Loucy (cell line): ENCODE measurements at regions not wholly inside any gene's neighbourhood (a gene's known extent, or its start where the extent isn't known, plus 50 kb on each side); places are given as distances from the start of the nearest gene placed in this dataset.

Experiments
- H2AFZ ChIP-seq: fragments of 200-600 bp; sonication (generic); 2 replicates; pipeline ENCODE4 v1.6.0; 2016; ENCODE audit warnings: antibody characterized with exemption, mild to moderate bottlenecking, low read length, moderate library complexity
- H3F3A ChIP-seq: fragments of 200-600 bp; 2 replicates; pipeline ENCODE4 v1.6.0; 2016; ENCODE audit warnings: antibody characterized with exemption, low read depth, mild to moderate bottlenecking
- H3K27me3 ChIP-seq: fragments of 200-600 bp; sonication (generic); 2 replicates; pipeline ENCODE4 v1.6.1; 2014; ENCODE audit warnings: low read length, mild to moderate bottlenecking; ENCODE audit not compliant: insufficient read depth, poor library complexity, severe bottlenecking
- H3K36me3 ChIP-seq: fragments of 200-600 bp; sonication (generic); 2 replicates; pipeline ENCODE4 v1.6.1; 2016; ENCODE audit warnings: low read length; ENCODE audit not compliant: insufficient read depth
- H3K4me1 ChIP-seq: fragments of 200-600 bp; sonication (generic); 2 replicates; pipeline ENCODE4 v1.5.1; 2014; ENCODE audit warnings: low read length, mild to moderate bottlenecking; ENCODE audit not compliant: insufficient read depth, poor library complexity, severe bottlenecking
- H3K4me2 ChIP-seq: fragments of 200-600 bp; sonication (generic); 2 replicates; pipeline ENCODE4 v1.6.0; 2014; ENCODE audit warnings: antibody characterized with exemption, low read length, low read depth, mild to moderate bottlenecking; ENCODE audit not compliant: poor library complexity, severe bottlenecking
- H3K4me3 ChIP-seq: fragments of 200-600 bp; sonication (generic); 2 replicates; pipeline ENCODE4 v1.5.1; 2014; ENCODE audit warnings: low read length, mild to moderate bottlenecking, mixed read lengths; ENCODE audit not compliant: poor library complexity, severe bottlenecking
- H3K79me2 ChIP-seq: fragments of 200-600 bp; sonication (generic); 2 replicates; pipeline ENCODE4 v1.6.1; 2014; ENCODE audit warnings: low read length; ENCODE audit not compliant: insufficient read depth
- H3K9ac ChIP-seq: fragments of 200-600 bp; sonication (generic); 2 replicates; pipeline ENCODE4 v1.6.0; 2014; ENCODE audit warnings: mild to moderate bottlenecking, low read depth, low read length, moderate library complexity; ENCODE audit not compliant: poor library complexity, severe bottlenecking
- H3K9me2 ChIP-seq: fragments of 200-600 bp; sonication (generic); replicated peaks from 2 replicates; pipeline ENCODE4 v1.6.1; 2016; ENCODE audit warnings: low read depth, low read length, mixed read lengths
- H3K9me3 ChIP-seq: fragments of 200-600 bp; sonication (generic); 2 replicates; pipeline ENCODE4 v1.6.1; 2014; ENCODE audit warnings: mild to moderate bottlenecking, antibody characterized with exemption, low read length, low read depth; ENCODE audit not compliant: insufficient read depth
- H4K20me1 ChIP-seq: fragments of 200-600 bp; sonication (generic); 2 replicates; pipeline ENCODE4 v1.6.0; 2014; ENCODE audit warnings: antibody characterized with exemption, low read length, mild to moderate bottlenecking; ENCODE audit not compliant: insufficient read depth, poor library complexity, severe bottlenecking
- CTCF ChIP-seq: fragments of 200-600 bp; sonication (generic); conservative IDR thresholded peaks from 2 replicates; pipeline ENCODE4 v1.5.1; 2014; ENCODE audit warnings: mild to moderate bottlenecking, antibody characterized with exemption, low read length
- EZH2phosphoT487 ChIP-seq: fragments of 200-600 bp; IDR thresholded peaks from 2 replicates; pipeline ENCODE4 v1.6.1; 2018; ENCODE audit warnings: antibody characterized with exemption, mild to moderate bottlenecking, moderate library complexity, borderline replicate concordance

GRCh38 chr1:187167555-187167954 lies 338.8 kb downstream of the PLA2G4A start:
- H3K27me3 ChIP-seq = no peaks in the 10 kb centered on the region

GRCh38 chr1:187168297-187168696 lies 339.5 kb downstream of the PLA2G4A start:
- no peak overlapping the region for H3K9ac ChIP-seq
- H3K4me3 ChIP-seq = no peak overlapping the region
- H3K27me3 ChIP-seq = no peaks in the 10 kb centered on the region
- no peaks in the 10 kb centered on the region for H3K9me2 ChIP-seq
- no peaks in the 10 kb centered on the region for H3K4me1 ChIP-seq
- H3F3A ChIP-seq = no peaks in the 10 kb centered on the region
- H2AFZ ChIP-seq = no peak overlapping the region
- H3K79me2 ChIP-seq = no peaks in the 10 kb centered on the region
- no peaks in the 10 kb centered on the region for H3K36me3 ChIP-seq
- no peaks in the 10 kb centered on the region for H3K9me3 ChIP-seq
- TF ChIP-seq EZH2phosphoT487 (no peak), CTCF (no peak)
- H3K4me2 ChIP-seq = no peak overlapping the region
- no peaks in the 10 kb centered on the region for H4K20me1 ChIP-seq

More at GRCh38 chr1:187167555-187167954, 338.8 kb downstream of the PLA2G4A start:
- H3K9me3 ChIP-seq = no peaks in the 10 kb centered on the region
- H3K36me3 ChIP-seq = no peaks in the 10 kb centered on the region
- H3K4me3 ChIP-seq = no peak overlapping the region
- TF ChIP-seq EZH2phosphoT487 (no peak), CTCF (no peak)
- no peaks in the 10 kb centered on the region for H4K20me1 ChIP-seq
- H2AFZ ChIP-seq = no peak overlapping the region
- no peaks in the 10 kb centered on the region for H3K4me1 ChIP-seq
- no peaks in the 10 kb centered on the region for H3F3A ChIP-seq
- no peak overlapping the region for H3K9ac ChIP-seq
- no peaks in the 10 kb centered on the region for H3K79me2 ChIP-seq
- no peak overlapping the region for H3K4me2 ChIP-seq
- H3K9me2 ChIP-seq = no peaks in the 10 kb centered on the region

GRCh38 chr1:187185389-187185788 lies 356.6 kb downstream of the PLA2G4A start:
- H3K4me1 ChIP-seq = no peaks in the 10 kb centered on the region
- H3K9me3 ChIP-seq = no peaks in the 10 kb centered on the region
- H3K27me3 ChIP-seq = no peaks in the 10 kb centered on the region
- H2AFZ ChIP-seq = no peak overlapping the region
- no peak overlapping the region for H3K4me2 ChIP-seq
- H3F3A ChIP-seq = no peaks in the 10 kb centered on the region
- H3K4me3 ChIP-seq = no peak overlapping the region
- no peaks in the 10 kb centered on the region for H3K36me3 ChIP-seq
- no peaks in the 10 kb centered on the region for H3K79me2 ChIP-seq
- TF ChIP-seq EZH2phosphoT487 = no peak
- no peak for TF ChIP-seq CTCF
- no peaks in the 10 kb centered on the region for H4K20me1 ChIP-seq
- no peaks in the 10 kb centered on the region for H3K9me2 ChIP-seq
- H3K9ac ChIP-seq = no peak overlapping the region
